Upper lobe of left lung (tissue), 4 donors: ENCODE measurements at regions not wholly inside any gene's neighbourhood (a gene's known extent, or its start where the extent isn't known, plus 50 kb on each side); places are given as distances from the start of the nearest gene placed in this dataset.

Experiments
- POLR2A ChIP-seq, 4 donors: fragments of 450-650 bp; IDR thresholded peaks; one replicate each; pipeline ENCODE4 v1.5.1; 2016 to 2017; ENCODE audit warnings: antibody characterized with exemption in 4 of 4, mild to moderate bottlenecking in 2 of 4
- POLR2AphosphoS5 ChIP-seq, 2 donors: sonication (generic); formaldehyde crosslinking; IDR thresholded peaks; one replicate each; pipeline ENCODE4 v1.5.1; 2017; ENCODE audit warnings: antibody characterized with exemption in 2 of 2
- TF ChIP-seq, protein P1 (sequence below), 6 experiments: fragments of 450-650 bp in 4 of 6; fragments of 200-600 bp in 2 of 6; sonication (generic) in 2 of 6; IDR thresholded peaks; one replicate each; pipeline ENCODE4 v1.5.1; 2016 to 2019; ENCODE audit warnings: antibody characterized with exemption in 6 of 6

- TF ChIP-seq, protein P1, sequence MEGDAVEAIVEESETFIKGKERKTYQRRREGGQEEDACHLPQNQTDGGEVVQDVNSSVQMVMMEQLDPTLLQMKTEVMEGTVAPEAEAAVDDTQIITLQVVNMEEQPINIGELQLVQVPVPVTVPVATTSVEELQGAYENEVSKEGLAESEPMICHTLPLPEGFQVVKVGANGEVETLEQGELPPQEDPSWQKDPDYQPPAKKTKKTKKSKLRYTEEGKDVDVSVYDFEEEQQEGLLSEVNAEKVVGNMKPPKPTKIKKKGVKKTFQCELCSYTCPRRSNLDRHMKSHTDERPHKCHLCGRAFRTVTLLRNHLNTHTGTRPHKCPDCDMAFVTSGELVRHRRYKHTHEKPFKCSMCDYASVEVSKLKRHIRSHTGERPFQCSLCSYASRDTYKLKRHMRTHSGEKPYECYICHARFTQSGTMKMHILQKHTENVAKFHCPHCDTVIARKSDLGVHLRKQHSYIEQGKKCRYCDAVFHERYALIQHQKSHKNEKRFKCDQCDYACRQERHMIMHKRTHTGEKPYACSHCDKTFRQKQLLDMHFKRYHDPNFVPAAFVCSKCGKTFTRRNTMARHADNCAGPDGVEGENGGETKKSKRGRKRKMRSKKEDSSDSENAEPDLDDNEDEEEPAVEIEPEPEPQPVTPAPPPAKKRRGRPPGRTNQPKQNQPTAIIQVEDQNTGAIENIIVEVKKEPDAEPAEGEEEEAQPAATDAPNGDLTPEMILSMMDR (IDR thresholded peaks at IDR 0.05): no peak
- TF ChIP-seq POLR2AphosphoS5 (IDR thresholded peaks at IDR 0.05): no peak
- TF ChIP-seq POLR2A (IDR thresholded peaks at IDR 0.05): no peak
Measured at GRCh38 chr18:78601349-78601748, 378.3 kb upstream of the SALL3 start.
